Vagina (tissue), 2 donors: ENCODE measurements at regions not wholly inside any gene's neighbourhood (a gene's known extent, or its start where the extent isn't known, plus 50 kb on each side); places are given as distances from the start of the nearest gene placed in this dataset.
"Not testable (repeated sequence)": the region's sequence is repeated elsewhere in the genome, so short reads cannot be mapped to it uniquely, and the experiment has no call there.

Experiments used
- DNase-seq, 2 donors: peaks; one replicate each; pipeline ENCODE4 v3.0.0-alpha.2; 2017; ENCODE audit errors: extremely low spot score in 2 of 2
- H3K27ac ChIP-seq: fragments of 200-600 bp; sonication (generic); one replicate; pipeline ENCODE4 v1.5.1; 2019
- H3K27me3 ChIP-seq: fragments of 200-600 bp; sonication (generic); one replicate; pipeline ENCODE4 v1.5.1; 2019
- H3K36me3 ChIP-seq, 2 donors: fragments of 200-600 bp; sonication (generic); one replicate each; pipeline ENCODE4 v1.5.1; 2017 to 2019
- H3K4me1 ChIP-seq: fragments of 200-600 bp; sonication (generic); one replicate; pipeline ENCODE4 v1.5.1; 2019
- H3K4me3 ChIP-seq, 2 donors: fragments of 200-600 bp; sonication (generic); 1 replicate in 1 of 2; 2 replicates in 1 of 2; pipeline ENCODE4 v1.5.1; 2016 to 2019
- H3K9me3 ChIP-seq: fragments of 200-600 bp; sonication (generic); one replicate; pipeline ENCODE4 v1.5.1; 2019
- POLR2A ChIP-seq, 2 donors: fragments of 450-650 bp; IDR thresholded peaks; one replicate each; pipeline ENCODE4 v1.6.1; 2017; ENCODE audit warnings: antibody characterized with exemption in 2 of 2, mild to moderate bottlenecking in 2 of 2, moderate library complexity in 2 of 2
- POLR2AphosphoS5 ChIP-seq, 2 donors: sonication (generic); formaldehyde crosslinking; IDR thresholded peaks; one replicate each; pipeline ENCODE4 v1.9.0; 2017; ENCODE audit warnings: antibody characterized with exemption in 2 of 2, mild to moderate bottlenecking in 2 of 2, low read depth in 1 of 2; ENCODE audit not compliant: insufficient read depth in 1 of 2
- intact Hi-C: fragments of 100-400 bp; cut with DNase I; formaldehyde crosslinking; loops from one replicate; pipeline ENCODE4 v1.15.1; 2023
- TF ChIP-seq, protein P1 (sequence below), 3 experiments: fragments of 450-650 bp in 2 of 3; fragments of 200-600 bp in 1 of 3; sonication (generic) in 1 of 3; IDR thresholded peaks; one replicate each; pipeline ENCODE4 v1.5.1; 2017 to 2019; ENCODE audit warnings: antibody characterized with exemption in 3 of 3, mild to moderate bottlenecking in 2 of 3, moderate library complexity in 2 of 3

GRCh38 chr6:139955366-139956155 lies 581.1 kb upstream of the CITED2 start:
- no peaks in the 10 kb centered on the region for H3K27me3 ChIP-seq
- TF ChIP-seq POLR2AphosphoS5 (IDR thresholded peaks at IDR 0.05; ENCODE audit: insufficient read depth in 1 of 2, low read depth in 1 of 2) (no peak), POLR2A (IDR thresholded peaks at IDR 0.05) (no peak)
- H3K9me3 ChIP-seq: no peaks in the 10 kb centered on the region
- no peaks in the 10 kb centered on the region for H3K36me3 ChIP-seq
- intact Hi-C loops: loop anchor here (2.0 kb wide), 1 partner anchor 77 kb away; no protein-coding TSS in a partner anchor
- DNase-seq: no peak
- no peak overlapping the region for H3K27ac ChIP-seq
- H3K4me3 ChIP-seq: no peak overlapping the region
- no peaks in the 10 kb centered on the region for H3K4me1 ChIP-seq

DNA sequence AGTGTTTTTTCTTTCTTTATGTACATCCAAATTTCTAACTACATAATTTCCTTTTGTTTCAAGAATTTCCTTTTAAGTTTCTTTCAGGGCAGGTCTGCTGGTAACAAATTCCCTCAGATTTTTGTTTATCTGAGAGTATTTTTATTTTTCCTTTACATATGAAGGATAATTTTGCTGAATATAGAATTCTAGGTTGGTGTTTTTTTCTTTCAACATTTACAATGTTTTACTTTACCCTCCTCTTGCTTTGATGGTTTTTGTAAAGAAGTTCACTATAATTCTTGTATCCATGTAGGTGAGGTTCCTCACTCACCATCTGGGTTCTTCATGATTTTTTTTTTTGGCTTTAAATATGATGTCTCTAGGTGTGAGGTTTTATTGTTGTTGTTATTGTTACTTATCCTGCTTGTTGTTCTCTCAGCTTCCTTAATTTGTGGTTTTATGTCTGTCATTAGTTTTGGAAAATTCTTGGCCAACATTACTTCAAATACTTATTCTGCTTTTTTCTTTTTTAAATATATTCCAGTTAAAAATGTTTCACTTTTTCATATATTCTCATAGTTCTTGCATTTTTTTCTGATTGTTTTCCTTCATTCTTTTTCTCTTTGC lies 580.1 kb upstream of the CITED2 start:
- no peak for DNase-seq
- intact Hi-C loops: loop anchor here (2.0 kb wide), 1 partner anchor 78 kb away; no protein-coding TSS in a partner anchor
- Histone ChIP-seq H3K9me3 (no peaks in the 10 kb centered on the region), H3K27me3 (no peaks in the 10 kb centered on the region), H3K36me3 (no peaks in the 10 kb centered on the region), H3K4me3 (no peak overlapping the region), H3K4me1 (no peaks in the 10 kb centered on the region), H3K27ac (no peak overlapping the region)
- TF ChIP-seq POLR2A (IDR thresholded peaks at IDR 0.05): no peak
- no peak for TF ChIP-seq POLR2AphosphoS5 (IDR thresholded peaks at IDR 0.05; ENCODE audit: insufficient read depth in 1 of 2, low read depth in 1 of 2)
- TF ChIP-seq, protein P1, sequence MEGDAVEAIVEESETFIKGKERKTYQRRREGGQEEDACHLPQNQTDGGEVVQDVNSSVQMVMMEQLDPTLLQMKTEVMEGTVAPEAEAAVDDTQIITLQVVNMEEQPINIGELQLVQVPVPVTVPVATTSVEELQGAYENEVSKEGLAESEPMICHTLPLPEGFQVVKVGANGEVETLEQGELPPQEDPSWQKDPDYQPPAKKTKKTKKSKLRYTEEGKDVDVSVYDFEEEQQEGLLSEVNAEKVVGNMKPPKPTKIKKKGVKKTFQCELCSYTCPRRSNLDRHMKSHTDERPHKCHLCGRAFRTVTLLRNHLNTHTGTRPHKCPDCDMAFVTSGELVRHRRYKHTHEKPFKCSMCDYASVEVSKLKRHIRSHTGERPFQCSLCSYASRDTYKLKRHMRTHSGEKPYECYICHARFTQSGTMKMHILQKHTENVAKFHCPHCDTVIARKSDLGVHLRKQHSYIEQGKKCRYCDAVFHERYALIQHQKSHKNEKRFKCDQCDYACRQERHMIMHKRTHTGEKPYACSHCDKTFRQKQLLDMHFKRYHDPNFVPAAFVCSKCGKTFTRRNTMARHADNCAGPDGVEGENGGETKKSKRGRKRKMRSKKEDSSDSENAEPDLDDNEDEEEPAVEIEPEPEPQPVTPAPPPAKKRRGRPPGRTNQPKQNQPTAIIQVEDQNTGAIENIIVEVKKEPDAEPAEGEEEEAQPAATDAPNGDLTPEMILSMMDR (IDR thresholded peaks at IDR 0.05): no peak

DNA sequence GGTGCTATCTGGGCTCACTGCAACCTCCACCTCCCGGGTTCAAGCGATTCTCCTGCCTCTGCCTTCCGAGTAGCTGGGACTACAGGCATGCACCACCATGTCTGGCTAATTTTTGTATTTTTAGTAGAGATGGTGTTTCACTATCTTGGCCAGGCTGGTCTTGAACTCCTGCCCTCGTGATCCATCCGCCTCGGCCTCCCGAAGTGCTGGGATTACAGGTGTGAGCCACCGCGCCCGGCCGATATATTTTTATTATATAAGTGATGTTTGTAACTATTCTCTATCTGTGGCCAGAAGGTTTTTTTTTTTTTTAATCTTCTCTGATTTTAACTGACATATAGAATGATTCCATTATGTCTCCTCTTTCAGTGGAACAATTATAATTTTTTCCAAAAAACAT lies 579.3 kb upstream of the CITED2 start:
- intact Hi-C loops: loop anchor here (2.0 kb wide), 1 partner anchor 79 kb away; no protein-coding TSS in a partner anchor
- DNase-seq, H3K4me1 ChIP-seq: not testable (repeated sequence)

DNA sequence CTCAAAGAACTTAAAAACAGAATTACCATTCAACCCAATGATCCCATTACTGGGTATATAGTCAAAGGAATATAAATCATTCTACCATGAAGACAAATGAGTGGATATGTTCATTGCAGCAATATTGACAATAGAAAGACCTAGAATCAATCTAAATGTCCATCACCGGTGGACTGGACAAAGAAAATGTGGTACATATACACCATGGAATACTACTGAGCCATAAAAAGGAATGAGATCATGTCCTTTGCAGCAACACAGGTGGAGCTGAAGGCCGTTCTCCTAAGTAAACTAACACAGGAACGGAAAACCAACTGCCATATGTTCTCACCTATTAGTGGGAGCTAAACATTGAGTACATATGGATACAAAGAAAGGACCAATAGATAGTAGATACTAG lies 576.7 kb upstream of the CITED2 start:
- no peaks in the 10 kb centered on the region for H3K9me3 ChIP-seq
- TF ChIP-seq POLR2AphosphoS5 (IDR thresholded peaks at IDR 0.05; ENCODE audit: insufficient read depth in 1 of 2, low read depth in 1 of 2): no peak
- TF ChIP-seq POLR2A (IDR thresholded peaks at IDR 0.05): no peak
- TF ChIP-seq, protein P1 (IDR thresholded peaks at IDR 0.05): no peak
- intact Hi-C loops: no loop called here
- no peaks in the 10 kb centered on the region for H3K4me1 ChIP-seq
- DNase-seq: no peak
- H3K27me3 ChIP-seq: no peaks in the 10 kb centered on the region
- H3K36me3 ChIP-seq: no peaks in the 10 kb centered on the region
- H3K4me3 ChIP-seq: no peak overlapping the region
- no peak overlapping the region for H3K27ac ChIP-seq

More for the DNA sequence above, 579.3 kb upstream of the CITED2 start:
- not testable (repeated sequence) for H3K27me3 ChIP-seq, H3K9me3 ChIP-seq, H3K27ac ChIP-seq, H3K4me3 ChIP-seq, H3K36me3 ChIP-seq

GRCh38 chr6:139944976-139945375 lies 570.5 kb upstream of the CITED2 start:
- H3K4me1 ChIP-seq: no peaks in the 10 kb centered on the region
- no peak for DNase-seq
- no peak overlapping the region for H3K4me3 ChIP-seq
- H3K27ac ChIP-seq: no peak overlapping the region
- intact Hi-C loops: no loop called here
- no peaks in the 10 kb centered on the region for H3K27me3 ChIP-seq
- no peaks in the 10 kb centered on the region for H3K9me3 ChIP-seq
- TF ChIP-seq, protein P1 (IDR thresholded peaks at IDR 0.05): no peak
- no peak for TF ChIP-seq POLR2AphosphoS5 (IDR thresholded peaks at IDR 0.05; ENCODE audit: insufficient read depth in 1 of 2, low read depth in 1 of 2)
- no peak for TF ChIP-seq POLR2A (IDR thresholded peaks at IDR 0.05)
- H3K36me3 ChIP-seq: no peaks in the 10 kb centered on the region

GRCh38 chr6:139944131-139944530 lies 569.7 kb upstream of the CITED2 start:
- no peak overlapping the region for H3K4me3 ChIP-seq
- TF ChIP-seq POLR2AphosphoS5 (IDR thresholded peaks at IDR 0.05; ENCODE audit: insufficient read depth in 1 of 2, low read depth in 1 of 2) (no peak), POLR2A (IDR thresholded peaks at IDR 0.05) (no peak)
- TF ChIP-seq, protein P1 (IDR thresholded peaks at IDR 0.05): no peak
- no peaks in the 10 kb centered on the region for H3K27me3 ChIP-seq
- no peaks in the 10 kb centered on the region for H3K9me3 ChIP-seq
- H3K36me3 ChIP-seq: no peaks in the 10 kb centered on the region
- intact Hi-C loops: no loop called here
- no peaks in the 10 kb centered on the region for H3K4me1 ChIP-seq
- no peak overlapping the region for H3K27ac ChIP-seq
- no peak for DNase-seq
